HCT116 (cell line): ENCODE measurements at regions not wholly inside any gene's neighbourhood (a gene's known extent, or its start where the extent isn't known, plus 50 kb on each side); places are given as distances from the start of the nearest gene placed in this dataset.

Experiments used
- ATAC-seq: fragments of 200-7000 bp; cut with Tn5 transposase; 2 replicates; pipeline ENCODE4 v1.9.1; 2020; ENCODE audit warnings: mild to moderate bottlenecking, moderate library complexity
- BruUV-seq: library from RNA; stranded (reverse); fragments of 400-500 nt; replicated peaks from 2 replicates; lab custom pipeline; 2021; lab: Mats Ljungman, UMichigan
- CTCF ChIA-PET: fragments of 300-600 bp; sonication (Branson Sonifier 250); formaldehyde crosslinking; loops from one replicate; lab custom pipeline; 2021; ENCODE audit warnings: antibody characterized with exemption; lab: Charles Lee
- POLR2A ChIA-PET: fragments of 300-600, 350-600 bp; sonication (Branson Sonifier 250); formaldehyde crosslinking; loops from one replicate; lab custom pipeline; 2021; ENCODE audit warnings: antibody characterized with exemption; lab: Charles Lee
- RAD21 ChIA-PET, 2 experiments: fragments of 300-600 bp; sonication (Branson Sonifier 250); formaldehyde crosslinking; loops; one replicate each; lab custom pipeline; 2023; ENCODE audit warnings: low total read pairs in 2 of 2; ENCODE audit not compliant: uncharacterized antibody in 2 of 2, unreplicated experiment in 2 of 2, low non-redundant PET in 1 of 2; lab: Charles Lee
- DNase-seq: peaks from one replicate; pipeline ENCODE4 v3.0.0-alpha.2; 2010; ENCODE audit warnings: low read depth, low spot score
- H2AFZ ChIP-seq: fragments of 200-600 bp; shearing (Covaris generic), sonication (generic); 2 replicates; pipeline ENCODE4 v1.6.1; 2017; ENCODE audit warnings: low read depth, mixed run types, mixed read lengths, antibody characterized with exemption, low read length; ENCODE audit not compliant: poor library complexity, severe bottlenecking
- H3K27ac ChIP-seq: 2 replicates; pipeline ENCODE4 v1.5.1; 2012; ENCODE audit warnings: low read depth, low read length
- H3K27me3 ChIP-seq: fragments of 200-600 bp; sonication (generic); 2 replicates; pipeline ENCODE4 v1.6.1; 2016; ENCODE audit warnings: mixed run types, low read length, mixed read lengths; ENCODE audit not compliant: insufficient read depth
- H3K36me3 ChIP-seq, 2 experiments: fragments of 200-500 bp in 1 of 2; fragments of 200-600 bp in 1 of 2; sonication (Bioruptor generic) in 1 of 2; sonication (generic) in 1 of 2; 2 replicates each; pipeline versions ENCODE4 v1.5.1 to v1.6.1; 2014 to 2016; ENCODE audit warnings: low read length in 2 of 2, inconsistent platforms in 1 of 2, mixed read lengths in 1 of 2, mixed run types in 1 of 2; ENCODE audit not compliant: insufficient read depth in 2 of 2, control insufficient read depth in 1 of 2
- H3K4me1 ChIP-seq, 2 experiments: fragments of 200-600 bp in 1 of 2; sonication (generic) in 1 of 2; 2 replicates each; pipeline versions ENCODE4 v1.5.1 to v1.6.1; 2012 to 2017; ENCODE audit warnings: low read length in 2 of 2, inconsistent platforms in 1 of 2, mild to moderate bottlenecking in 1 of 2, mixed read lengths in 1 of 2, mixed run types in 1 of 2, moderate library complexity in 1 of 2; ENCODE audit not compliant: insufficient read depth in 2 of 2, control insufficient read depth in 1 of 2
- H3K4me2 ChIP-seq: fragments of 200-600 bp; sonication (generic); 2 replicates; pipeline ENCODE4 v1.6.1; 2017; ENCODE audit warnings: mixed run types, low read length, mixed read lengths
- H3K4me3 ChIP-seq, 2 experiments: fragments of 200-600 bp in 1 of 2; sonication (generic) in 1 of 2; replicated peaks in 1 of 2; 2 replicates each; pipeline ENCODE4 v1.5.1; 2011 to 2016; ENCODE audit warnings: low read length in 2 of 2, control low read depth in 1 of 2, low read depth in 1 of 2, mild to moderate bottlenecking in 1 of 2, mixed read lengths in 1 of 2, mixed run types in 1 of 2
- H3K79me2 ChIP-seq: fragments of 200-600 bp; sonication (generic); 2 replicates; pipeline ENCODE4 v1.6.1; 2017; ENCODE audit warnings: mild to moderate bottlenecking, mixed run types, low read length, moderate library complexity, mixed read lengths; ENCODE audit not compliant: insufficient read depth
- H3K9ac ChIP-seq: fragments of 200-600 bp; sonication (generic); 2 replicates; pipeline ENCODE4 v1.6.1; 2016; ENCODE audit warnings: low read length, mixed read lengths
- H3K9me2 ChIP-seq: fragments of 200-600 bp; sonication (generic), shearing (Covaris generic); 2 replicates; pipeline ENCODE4 v1.6.1; 2017; ENCODE audit warnings: mixed run types, mild to moderate bottlenecking, moderate library complexity; ENCODE audit not compliant: insufficient read depth
- H3K9me3 ChIP-seq, 2 experiments: fragments of 200-500 bp in 1 of 2; fragments of 200-600 bp in 1 of 2; sonication (Bioruptor generic) in 1 of 2; sonication (generic) in 1 of 2; 2 replicates each; pipeline ENCODE4 v1.6.1; 2014 to 2017; ENCODE audit warnings: low read length in 2 of 2, mixed read lengths in 2 of 2, inconsistent platforms in 1 of 2, low read depth in 1 of 2, mild to moderate bottlenecking in 1 of 2, mixed run types in 1 of 2, moderate library complexity in 1 of 2; ENCODE audit not compliant: control insufficient read depth in 1 of 2, insufficient read depth in 1 of 2
- H4K20me1 ChIP-seq: fragments of 200-600 bp; sonication (generic), shearing (Covaris generic); 2 replicates; pipeline ENCODE4 v1.6.1; 2017; ENCODE audit warnings: mixed run types, mild to moderate bottlenecking, moderate library complexity; ENCODE audit not compliant: insufficient read depth
- CBX3 ChIP-seq: IDR thresholded peaks from 2 replicates; pipeline ENCODE4 v1.6.1; 2012; ENCODE audit warnings: low read depth
- CEBPB ChIP-seq: IDR thresholded peaks from 2 replicates; pipeline ENCODE4 v1.6.1; 2012; ENCODE audit warnings: low read depth
- EGR1 ChIP-seq: IDR thresholded peaks from 2 replicates; pipeline ENCODE4 v1.6.1; 2012; ENCODE audit warnings: low read depth
- ELF1 ChIP-seq: IDR thresholded peaks from 2 replicates; pipeline ENCODE4 v1.6.1; 2012; ENCODE audit warnings: low read depth, borderline replicate concordance
- EZH2 ChIP-seq: fragments of 200-600 bp; sonication (generic); IDR thresholded peaks from 2 replicates; pipeline ENCODE4 v1.6.1; 2017; ENCODE audit warnings: antibody characterized with exemption, mixed run types
- MAX ChIP-seq: IDR thresholded peaks from 2 replicates; pipeline ENCODE4 v1.6.1; 2012
- POLR2A ChIP-seq: IDR thresholded peaks from 2 replicates; pipeline ENCODE4 v1.7.0; 2011; ENCODE audit warnings: borderline replicate concordance; ENCODE audit not compliant: insufficient read depth, insufficient read length; ENCODE audit errors: extremely low read depth
- POLR2AphosphoS5 ChIP-seq: IDR thresholded peaks from 2 replicates; pipeline ENCODE4 v1.6.1; 2011; ENCODE audit warnings: mild to moderate bottlenecking, low read depth, low read length, moderate library complexity
- SIN3A ChIP-seq: IDR thresholded peaks from 2 replicates; pipeline ENCODE4 v1.6.1; 2012; ENCODE audit warnings: low read depth
- TCF7L2 ChIP-seq: IDR thresholded peaks from 2 replicates; pipeline ENCODE4 v1.7.0; 2011; ENCODE audit warnings: borderline replicate concordance, inconsistent platforms; ENCODE audit not compliant: insufficient read depth, insufficient read length; ENCODE audit errors: extremely low read depth
- YY1 ChIP-seq: IDR thresholded peaks from 2 replicates; pipeline ENCODE4 v1.6.1; 2011; ENCODE audit warnings: low read length, low read depth, moderate library complexity, mild to moderate bottlenecking; ENCODE audit not compliant: insufficient replicate concordance; ENCODE audit errors: extremely low read depth
- ZFX ChIP-seq: fragments of 450-650 bp; IDR thresholded peaks from 2 replicates; pipeline ENCODE4 v1.6.1; 2017
- intact Hi-C: fragments of 100-400 bp; cut with micrococcal nuclease; formaldehyde crosslinking; loops from 2 replicates; pipeline ENCODE4 v1.10.0; 2022
- TF ChIP-seq, protein P1 (sequence below), 3 experiments: fragments of 200-600 bp in 1 of 3; sonication (generic) in 1 of 3; IDR thresholded peaks in 2 of 3; conservative IDR thresholded peaks in 1 of 3; 2 replicates each; pipeline ENCODE4 v1.5.1; 2012 to 2017; ENCODE audit warnings: low read depth in 2 of 3, low read length in 2 of 3, antibody characterized with exemption in 1 of 3, borderline replicate concordance in 1 of 3, control low read depth in 1 of 3, mild to moderate bottlenecking in 1 of 3, mixed read lengths in 1 of 3, mixed run types in 1 of 3, moderate library complexity in 1 of 3; ENCODE audit not compliant: insufficient read depth in 1 of 3
- TF ChIP-seq, protein P2 (sequence below): IDR thresholded peaks from 2 replicates; pipeline ENCODE4 v1.6.1; 2011; ENCODE audit warnings: mild to moderate bottlenecking, low read length, moderate library complexity; ENCODE audit not compliant: insufficient replicate concordance; ENCODE audit errors: extremely low read depth

- TF ChIP-seq POLR2AphosphoS5 (no peak), CEBPB (no peak), TCF7L2 (no peak), ELF1 (no peak), SIN3A (no peak), EGR1 (no peak), EZH2 (no peak), YY1 (no peak), POLR2A (no peak), MAX (no peak), ZFX (no peak), CBX3 (no peak)
- TF ChIP-seq, protein P1, sequence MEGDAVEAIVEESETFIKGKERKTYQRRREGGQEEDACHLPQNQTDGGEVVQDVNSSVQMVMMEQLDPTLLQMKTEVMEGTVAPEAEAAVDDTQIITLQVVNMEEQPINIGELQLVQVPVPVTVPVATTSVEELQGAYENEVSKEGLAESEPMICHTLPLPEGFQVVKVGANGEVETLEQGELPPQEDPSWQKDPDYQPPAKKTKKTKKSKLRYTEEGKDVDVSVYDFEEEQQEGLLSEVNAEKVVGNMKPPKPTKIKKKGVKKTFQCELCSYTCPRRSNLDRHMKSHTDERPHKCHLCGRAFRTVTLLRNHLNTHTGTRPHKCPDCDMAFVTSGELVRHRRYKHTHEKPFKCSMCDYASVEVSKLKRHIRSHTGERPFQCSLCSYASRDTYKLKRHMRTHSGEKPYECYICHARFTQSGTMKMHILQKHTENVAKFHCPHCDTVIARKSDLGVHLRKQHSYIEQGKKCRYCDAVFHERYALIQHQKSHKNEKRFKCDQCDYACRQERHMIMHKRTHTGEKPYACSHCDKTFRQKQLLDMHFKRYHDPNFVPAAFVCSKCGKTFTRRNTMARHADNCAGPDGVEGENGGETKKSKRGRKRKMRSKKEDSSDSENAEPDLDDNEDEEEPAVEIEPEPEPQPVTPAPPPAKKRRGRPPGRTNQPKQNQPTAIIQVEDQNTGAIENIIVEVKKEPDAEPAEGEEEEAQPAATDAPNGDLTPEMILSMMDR (IDR thresholded peaks at IDR 0.05 in 2 of 3, conservative IDR thresholded peaks at IDR 0.05 in 1 of 3; ENCODE audit: borderline replicate concordance in 1 of 3, insufficient read depth in 1 of 3, low read depth in 2 of 3, low read length in 2 of 3), result no peak
- TF ChIP-seq, protein P2, sequence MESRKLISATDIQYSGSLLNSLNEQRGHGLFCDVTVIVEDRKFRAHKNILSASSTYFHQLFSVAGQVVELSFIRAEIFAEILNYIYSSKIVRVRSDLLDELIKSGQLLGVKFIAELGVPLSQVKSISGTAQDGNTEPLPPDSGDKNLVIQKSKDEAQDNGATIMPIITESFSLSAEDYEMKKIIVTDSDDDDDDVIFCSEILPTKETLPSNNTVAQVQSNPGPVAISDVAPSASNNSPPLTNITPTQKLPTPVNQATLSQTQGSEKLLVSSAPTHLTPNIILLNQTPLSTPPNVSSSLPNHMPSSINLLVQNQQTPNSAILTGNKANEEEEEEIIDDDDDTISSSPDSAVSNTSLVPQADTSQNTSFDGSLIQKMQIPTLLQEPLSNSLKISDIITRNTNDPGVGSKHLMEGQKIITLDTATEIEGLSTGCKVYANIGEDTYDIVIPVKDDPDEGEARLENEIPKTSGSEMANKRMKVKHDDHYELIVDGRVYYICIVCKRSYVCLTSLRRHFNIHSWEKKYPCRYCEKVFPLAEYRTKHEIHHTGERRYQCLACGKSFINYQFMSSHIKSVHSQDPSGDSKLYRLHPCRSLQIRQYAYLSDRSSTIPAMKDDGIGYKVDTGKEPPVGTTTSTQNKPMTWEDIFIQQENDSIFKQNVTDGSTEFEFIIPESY, result no peak
- no TSS peak for BruUV-seq
- Histone ChIP-seq H2AFZ (no peak overlapping the region), H3K27ac (no peak overlapping the region), H3K9me3 (no peaks in the 10 kb centered on the region), H3K4me1 (no peaks in the 10 kb centered on the region), H3K9me2 (no peaks in the 10 kb centered on the region), H3K9ac (no peak overlapping the region), H3K27me3 (no peaks in the 10 kb centered on the region), H3K4me3 (no peak overlapping the region), H4K20me1 (no peaks in the 10 kb centered on the region), H3K79me2 (no peaks in the 10 kb centered on the region), H3K4me2 (no peak overlapping the region), H3K36me3 (no peaks in the 10 kb centered on the region)
- ATAC-seq (no peak), DNase-seq (no peak)
- ChIA-PET RAD21 (no interaction called here), CTCF (no interaction called here), POLR2A (no interaction called here)
- intact Hi-C loops, result no loop called here
Observed at GRCh38 chr5:53199882-53200281, 90.3 kb upstream of the MOCS2 start.
